Stimulated activated CD4-positive, alpha-beta T cell treated with anti-CD3 and anti-CD28 coated beads, Interleukin-4, amount 100 ng/mL, for 48 hours (primary cell): ENCODE measurements at regions not wholly inside any gene's neighbourhood (a gene's known extent, or its start where the extent isn't known, plus 50 kb on each side); places are given as distances from the start of the nearest gene placed in this dataset.

Experiments
- DNase-seq, 2 donors: peaks; one replicate each; pipeline ENCODE4 v3.0.0-alpha.2; 2020; ENCODE audit warnings: low read depth in 2 of 2

DNA sequence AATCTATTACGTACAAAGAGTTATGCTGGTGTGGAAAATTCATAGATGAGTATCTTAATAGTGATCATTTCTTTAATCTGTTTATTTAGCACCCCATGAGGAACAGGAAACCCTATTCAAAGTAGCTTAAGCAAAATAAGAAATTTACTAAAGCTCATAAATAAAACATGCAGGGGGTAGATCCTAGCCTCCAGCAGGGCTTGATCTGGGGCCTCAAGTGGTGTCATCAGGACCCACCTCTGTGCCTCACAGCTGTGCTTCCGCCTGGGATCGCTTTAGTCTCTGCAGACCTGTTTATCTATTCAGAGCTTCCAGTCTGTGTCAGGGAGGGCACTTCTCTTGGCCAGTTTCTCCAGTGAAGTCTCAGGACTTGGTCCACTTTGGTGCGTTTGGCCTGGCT, 171.0 kb upstream of the SLC24A5 start:
- DNase-seq = no peak

DNA sequence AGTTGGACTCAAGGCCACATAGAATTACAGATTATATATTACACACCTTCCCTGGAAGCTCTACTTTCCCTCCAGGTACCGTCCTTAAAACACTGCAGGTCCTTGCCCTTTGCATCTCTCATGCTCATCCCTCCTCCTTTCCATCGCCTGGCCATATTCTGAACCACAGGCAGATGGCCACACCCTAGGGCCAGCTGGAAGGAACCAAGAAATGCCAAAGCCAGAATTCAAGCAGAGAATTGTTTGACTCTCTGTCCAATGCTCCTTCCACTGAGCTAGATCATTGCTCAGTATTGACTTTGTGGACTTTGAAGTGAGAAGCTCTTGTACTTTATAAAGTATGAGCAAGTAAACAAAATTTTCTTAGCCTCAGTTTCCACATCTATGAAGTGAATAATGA, 170.3 kb upstream of the SLC24A5 start:
- DNase-seq = no peak

DNA sequence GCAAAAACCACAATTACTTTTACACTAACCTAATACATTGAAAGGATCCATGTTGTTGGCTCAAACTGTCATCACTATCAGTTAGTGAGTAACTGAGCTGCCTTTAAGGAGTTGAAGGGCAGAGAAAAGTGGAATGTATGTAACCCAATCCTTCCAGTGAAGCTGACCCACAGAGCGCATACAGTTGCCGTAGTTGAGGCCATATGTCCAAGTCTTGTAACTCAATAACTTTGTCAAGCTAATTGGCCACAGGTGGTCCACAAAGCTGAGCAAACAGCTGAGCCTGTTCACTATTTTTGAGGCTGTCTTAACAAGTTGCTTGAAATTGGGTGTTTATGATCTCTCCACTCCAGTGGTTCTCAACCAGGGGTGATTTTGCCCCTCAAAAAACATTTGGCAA, 169.0 kb upstream of the SLC24A5 start:
- no peak for DNase-seq

DNA sequence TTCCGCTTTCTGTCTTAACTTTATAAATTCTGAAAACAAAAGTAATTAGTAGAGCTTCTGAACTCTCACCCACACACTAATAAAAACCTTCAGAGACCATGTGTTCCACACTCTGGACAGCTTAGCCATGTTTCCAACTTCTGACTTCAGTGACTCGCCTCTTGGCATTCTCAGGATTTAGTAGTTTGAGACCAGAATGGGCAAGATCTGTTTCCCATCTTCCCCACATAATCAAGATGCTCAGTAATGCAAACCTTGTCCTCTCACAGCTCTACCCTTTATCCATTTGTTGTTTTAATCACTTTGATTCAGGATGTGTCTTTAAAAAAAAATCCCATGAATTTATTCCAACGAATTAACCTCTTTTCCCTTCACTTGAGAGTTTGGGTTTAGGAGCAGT, 166.6 kb upstream of the SLC24A5 start:
- no peak for DNase-seq

DNA sequence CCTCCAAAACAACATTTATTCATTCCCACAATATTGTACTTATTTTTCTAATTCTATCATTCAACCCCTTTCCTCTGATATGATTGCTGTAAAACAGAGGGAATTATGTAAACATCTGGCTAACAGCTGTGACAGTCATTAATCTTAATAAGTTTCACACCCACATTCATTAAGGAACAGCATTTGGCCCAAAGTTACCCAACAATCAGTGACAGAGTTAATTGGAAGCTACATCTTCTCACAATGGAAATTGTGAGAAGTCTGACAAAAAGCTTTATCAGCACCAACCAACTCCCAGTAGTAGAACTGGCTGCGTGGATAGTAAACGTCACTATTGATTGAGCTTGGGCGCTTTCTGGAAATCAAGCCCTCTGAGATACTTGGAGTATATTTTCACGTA, 165.8 kb upstream of the SLC24A5 start:
- DNase-seq = no peak

DNA sequence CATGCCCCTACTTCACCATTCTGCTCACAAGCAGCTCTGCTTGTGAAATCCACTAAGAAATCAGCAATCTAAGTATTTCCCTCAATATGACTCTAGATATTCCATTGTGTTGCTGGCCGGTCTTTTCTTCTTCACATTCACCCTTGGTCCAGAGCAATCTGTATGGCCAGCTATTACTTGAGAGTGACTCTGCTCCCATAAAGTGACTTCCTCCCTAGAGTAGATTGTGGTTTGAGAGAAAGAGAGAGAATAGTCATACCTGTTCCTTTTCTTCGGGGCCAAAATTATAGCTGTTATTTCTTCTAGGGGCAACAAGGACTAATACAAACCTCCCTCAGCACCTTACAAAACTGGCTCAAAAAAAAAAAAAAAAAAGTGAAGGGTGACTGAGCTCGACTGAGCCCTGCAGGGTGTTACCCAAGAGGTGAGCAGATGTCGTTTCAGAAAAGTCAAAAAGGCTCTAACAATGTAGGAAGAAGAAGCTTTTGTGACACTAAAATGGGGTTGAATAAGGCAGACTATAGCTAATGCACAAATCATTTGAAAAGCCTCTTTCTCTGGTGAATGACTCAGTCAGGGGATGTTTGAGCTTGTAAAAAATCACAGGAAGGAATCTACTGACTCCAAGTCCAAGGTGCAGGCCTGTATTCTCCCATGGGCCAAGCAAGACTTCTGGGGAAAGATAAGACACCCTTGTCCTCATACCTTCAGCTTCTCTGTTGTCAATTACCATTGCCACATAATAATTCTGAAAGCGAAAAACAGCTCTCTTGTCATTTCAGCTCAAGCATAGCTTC, 161.0 kb upstream of the SLC24A5 start:
- no peak for DNase-seq

DNA sequence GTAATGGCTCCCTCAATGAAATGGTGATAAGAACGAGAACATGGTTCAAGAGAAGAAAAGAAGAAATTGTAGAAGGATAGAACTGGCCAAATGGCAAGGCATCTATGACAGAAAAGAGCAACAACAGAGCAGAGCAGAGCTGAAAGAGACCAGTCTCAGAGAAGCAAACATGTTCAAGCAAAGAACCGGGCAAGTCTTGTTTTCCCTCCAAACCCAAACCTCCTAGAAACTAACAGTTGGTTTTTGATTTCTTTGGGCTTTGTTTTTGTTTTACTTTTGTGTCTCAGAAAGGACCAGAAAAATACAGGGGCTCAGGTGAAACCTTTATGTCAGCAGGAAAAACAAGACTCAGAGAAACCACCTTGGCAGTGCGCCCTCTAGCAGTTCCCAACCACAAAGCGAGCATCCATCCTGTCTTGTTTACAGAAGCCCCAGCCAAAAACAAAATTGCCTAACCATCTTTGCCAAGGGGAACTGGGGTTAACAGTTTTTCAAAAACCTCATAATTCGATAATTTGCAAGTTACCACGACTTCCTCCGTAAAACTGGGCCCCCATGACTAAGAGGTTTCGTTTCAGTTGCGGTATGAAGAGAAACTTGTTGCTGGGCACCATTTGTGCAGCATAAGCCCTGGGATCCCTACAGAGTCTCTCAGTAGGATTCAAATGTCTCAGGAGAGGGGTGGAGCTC, 159.2 kb upstream of the SLC24A5 start:
- DNase-seq = no peak

DNA sequence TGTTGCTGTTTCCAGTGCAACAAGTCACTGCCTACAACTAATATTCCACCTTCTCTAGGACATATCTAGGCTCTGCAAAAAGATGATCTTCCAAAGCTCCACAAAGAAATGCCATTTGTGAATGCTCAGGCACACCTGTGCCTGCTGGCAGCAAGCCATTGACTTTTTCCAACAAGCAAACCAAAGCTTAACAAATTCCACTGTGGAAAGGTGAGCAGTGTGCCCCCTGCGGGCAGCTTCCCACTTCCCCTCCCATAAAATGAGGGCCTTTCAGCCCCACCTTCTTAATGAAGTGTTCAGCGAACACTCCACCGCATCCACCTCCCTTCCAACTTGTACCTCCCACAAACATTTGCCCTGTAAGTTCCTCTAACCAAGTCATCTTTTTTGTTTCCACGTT, 157.5 kb upstream of the SLC24A5 start:
- no peak for DNase-seq

DNA sequence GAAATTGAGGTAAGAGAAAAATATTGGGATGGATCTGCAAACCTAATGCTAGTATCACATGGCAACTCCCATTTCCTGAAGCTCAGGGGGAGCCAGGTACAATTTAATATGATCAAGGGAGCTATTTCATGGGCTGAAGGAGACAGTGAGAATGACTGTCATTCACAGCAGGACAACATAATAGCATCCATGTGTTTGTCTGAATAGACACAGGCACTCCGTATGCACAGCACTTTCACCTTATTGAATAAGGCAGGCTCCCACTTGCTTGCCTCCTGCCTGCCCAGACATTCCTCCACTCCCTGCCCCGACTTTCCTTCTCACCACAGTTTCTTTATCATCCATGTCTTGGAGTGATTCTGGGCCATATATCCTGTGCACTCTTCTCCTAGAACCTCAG, 156.6 kb upstream of the SLC24A5 start:
- no peak for DNase-seq

DNA sequence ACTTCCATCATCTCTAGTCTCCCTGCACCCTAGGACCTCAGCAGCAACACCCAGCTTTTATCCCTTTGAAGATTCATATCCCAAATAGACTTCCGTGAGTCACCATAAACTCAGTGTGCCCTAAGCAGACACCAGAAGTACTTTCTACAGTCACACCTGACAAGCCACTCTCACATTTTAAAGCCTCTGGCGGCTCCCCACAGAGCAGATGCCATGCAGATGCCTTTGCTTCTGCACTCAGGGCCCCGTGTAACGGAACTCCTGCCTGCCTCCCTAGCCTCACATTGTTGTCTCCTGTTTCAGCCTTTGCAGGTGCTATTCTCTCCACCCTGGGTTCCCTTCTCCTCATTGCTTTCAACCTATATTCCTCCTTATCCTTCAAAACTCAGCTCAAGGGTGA, 155.5 kb upstream of the SLC24A5 start:
- no peak for DNase-seq

DNA sequence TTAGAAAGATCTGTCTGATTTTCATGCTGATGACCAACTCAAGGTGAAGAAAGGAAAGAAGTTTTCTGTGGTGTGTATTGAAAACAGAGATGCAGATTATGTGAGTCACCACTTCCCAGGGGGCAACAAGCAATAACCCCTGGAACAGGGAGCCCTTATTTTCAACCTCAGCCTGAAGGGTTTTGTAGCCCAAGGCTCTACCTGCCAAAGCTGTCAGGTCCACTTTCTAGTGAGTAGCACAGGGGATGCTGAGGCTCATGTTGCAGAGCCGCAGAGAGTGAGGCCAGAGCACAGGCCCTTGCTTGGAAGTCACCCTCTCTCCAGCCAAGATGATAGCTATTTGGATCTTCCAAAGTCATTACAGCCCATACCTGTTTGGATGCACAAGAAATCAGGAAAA, 152.2 kb upstream of the SLC24A5 start:
- no peak for DNase-seq

DNA sequence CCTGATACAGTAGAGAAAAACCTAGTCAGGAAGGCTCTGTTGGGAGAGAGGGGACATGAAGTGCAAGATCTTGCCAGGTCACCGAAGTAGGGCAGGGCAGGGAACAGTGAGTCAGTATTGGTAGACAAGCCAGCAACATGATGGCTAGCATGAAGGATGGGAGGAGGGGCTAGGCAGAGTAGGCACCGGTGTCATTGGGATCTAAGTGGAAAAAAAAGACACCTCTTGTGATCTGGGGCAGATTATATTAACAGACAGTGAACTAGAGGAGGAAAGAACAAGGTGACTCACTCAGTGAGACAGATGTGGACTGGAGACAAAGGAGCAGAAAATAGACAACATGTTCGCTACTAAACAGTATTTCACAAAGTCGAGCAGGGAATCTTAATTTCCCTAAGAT, 149.2 kb upstream of the SLC24A5 start:
- DNase-seq = no peak

DNA sequence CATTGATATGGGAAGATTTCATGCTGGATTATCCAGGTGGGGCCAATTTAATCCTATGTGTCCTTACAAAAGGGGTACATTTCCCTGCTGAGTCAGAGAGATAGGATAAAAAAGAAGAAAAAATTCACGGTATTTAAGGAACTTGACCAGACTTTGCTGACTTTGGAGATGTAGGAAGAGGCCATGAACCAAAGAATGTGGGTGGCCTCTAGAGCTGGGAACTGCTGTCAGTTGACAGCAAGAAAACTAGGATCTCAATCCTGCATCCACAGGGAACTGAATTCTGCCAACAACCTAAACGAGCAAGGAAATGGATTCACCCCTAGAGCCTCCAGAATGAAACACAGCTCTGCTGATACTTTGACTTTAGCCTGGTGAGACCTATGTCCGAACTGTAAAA, 148.1 kb upstream of the SLC24A5 start:
- no peak for DNase-seq

DNA sequence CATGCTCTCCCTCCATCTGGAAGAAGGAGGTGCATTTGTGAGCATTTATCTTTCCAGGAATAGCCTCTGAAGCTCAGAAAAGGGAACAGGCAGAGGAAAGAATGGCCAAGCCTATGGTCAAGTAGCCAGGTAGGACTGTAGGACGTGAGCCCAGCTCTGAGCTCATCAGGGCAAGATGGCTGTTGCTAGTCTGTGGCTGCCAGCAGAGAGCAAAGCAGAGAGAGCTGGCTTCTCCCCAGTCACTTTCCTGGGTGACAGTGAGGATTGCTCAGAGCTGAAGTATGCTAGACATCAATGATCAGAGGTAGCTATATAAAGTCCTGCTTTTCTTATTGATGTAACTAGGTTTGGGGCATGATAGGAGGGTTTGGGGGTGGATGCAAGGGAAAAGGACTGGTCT, 146.1 kb upstream of the SLC24A5 start:
- DNase-seq = no peak

DNA sequence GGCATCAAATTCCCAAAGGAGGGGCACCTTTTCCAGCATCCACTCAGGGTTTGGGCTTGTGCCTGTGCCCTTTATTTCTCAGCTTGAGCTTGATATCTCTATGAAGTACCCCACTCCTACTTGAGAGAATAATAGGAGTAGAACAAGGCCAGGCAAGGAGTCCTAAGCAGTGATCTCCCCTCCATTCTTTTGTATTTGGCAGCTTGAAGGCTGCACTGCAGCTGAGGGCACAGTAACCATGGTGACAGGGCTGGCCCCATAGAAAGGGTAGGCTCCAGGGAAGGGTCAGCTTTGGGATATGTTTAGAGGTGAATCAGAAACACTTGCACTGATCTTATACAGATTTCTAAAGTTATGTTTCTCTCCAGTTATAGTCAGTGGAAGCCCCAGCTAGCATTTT, 145.4 kb upstream of the SLC24A5 start:
- DNase-seq = no peak

DNA sequence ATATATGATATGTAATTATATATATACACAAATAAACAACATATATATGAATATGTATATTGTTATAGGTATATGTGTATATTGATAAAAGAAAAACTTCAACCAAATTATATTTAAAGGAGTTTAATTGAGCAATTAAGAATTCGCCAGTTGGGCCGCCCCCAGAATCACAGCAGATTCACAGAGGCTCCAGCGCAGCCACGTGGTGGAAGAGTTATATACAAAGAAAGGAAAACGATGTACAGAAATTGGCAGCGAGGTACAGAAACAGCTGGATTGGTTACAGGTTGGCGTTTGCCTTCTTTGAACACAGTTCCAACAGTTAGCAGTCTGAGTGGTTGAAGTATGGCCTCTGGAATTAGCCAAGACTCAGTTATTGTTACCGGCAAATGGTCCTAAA, 137.3 kb upstream of the SLC24A5 start:
- DNase-seq = no peak

DNA sequence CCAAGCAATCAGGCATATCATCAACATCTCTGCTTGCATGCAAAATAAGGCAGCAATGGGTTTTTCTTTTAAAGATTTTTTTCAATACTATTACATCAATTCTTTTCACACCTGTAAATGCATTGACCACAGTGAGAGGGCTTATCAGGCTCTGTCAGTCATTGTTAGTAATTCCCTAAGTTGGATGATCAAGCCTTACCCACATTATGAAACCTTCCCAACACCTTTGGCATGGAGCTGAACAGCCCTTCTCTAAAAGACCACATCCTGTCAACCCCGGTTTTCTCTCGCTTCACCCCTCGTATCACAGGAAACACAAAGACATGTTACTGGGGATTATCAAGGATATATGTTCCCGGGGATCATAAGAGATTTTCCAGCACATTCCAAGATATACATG, 135.2 kb upstream of the SLC24A5 start:
- DNase-seq = no peak

DNA sequence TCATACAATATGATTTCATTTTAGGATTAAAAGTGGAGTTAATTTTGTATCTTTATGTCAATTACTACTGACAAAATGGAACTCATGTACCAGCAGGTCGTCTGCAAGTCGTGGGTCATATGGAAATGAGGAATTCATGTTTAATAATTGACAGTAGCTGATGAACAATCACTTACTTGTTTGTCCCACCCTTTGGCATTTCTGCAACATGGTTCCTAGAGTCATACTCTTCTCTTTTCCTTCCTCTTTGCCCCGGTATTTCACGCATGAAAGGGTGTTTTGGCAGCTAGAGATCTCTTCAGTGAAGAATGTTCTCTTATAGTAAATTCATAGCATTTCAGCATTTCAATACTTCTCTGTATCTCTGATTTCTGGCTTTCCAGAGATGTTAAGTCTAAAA, 133.3 kb upstream of the SLC24A5 start:
- DNase-seq = no peak

DNA sequence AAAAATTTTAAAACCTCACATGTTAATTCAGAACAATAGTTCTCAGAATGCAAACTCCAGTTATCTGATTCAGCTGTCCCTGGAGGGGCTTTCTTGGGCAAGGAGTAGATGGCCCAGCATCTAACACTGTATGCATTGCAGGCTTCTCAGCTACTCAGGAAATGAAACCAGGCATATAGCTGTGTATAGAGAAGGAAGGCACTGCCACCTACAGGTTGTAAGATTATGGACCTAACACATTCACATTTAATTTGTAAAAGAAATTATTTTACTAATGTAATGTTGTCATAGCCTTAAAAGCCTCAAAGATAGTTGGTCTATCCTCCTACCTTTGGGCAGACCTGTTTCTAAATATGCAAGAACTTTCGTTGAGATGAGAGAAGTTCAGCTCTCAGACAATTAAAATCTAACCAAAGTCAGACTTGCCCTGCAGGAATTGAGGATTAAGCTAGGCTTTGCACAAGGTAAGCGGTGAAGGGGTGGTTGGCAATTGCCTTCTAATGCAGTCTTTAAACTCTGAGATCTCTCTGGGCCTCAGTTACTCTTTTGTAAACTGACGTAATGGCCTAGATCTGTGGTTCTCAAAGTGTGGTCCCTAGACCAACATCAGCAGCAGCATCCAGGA, 132.8 kb upstream of the SLC24A5 start:
- DNase-seq = peak in 1 of 2 donors; percentile 7

DNA sequence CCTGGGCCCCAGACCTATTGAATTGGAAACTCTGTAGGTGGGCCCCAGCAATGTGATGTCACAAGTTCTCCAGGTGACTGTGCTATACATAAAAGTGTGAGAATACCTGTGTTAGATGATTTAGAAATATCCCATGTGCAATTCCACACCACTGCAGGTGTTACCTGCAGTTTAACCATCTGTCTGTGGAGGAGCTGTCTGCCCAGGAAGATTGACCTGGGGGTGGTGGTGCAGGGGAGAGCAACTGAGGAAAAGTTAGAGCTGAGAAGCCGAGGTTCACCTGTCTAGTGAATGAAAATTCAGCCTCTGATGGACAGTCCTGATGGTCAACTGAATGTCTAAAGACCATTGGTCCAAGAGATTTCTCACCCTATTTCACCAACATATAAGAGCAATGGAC, 132.2 kb upstream of the SLC24A5 start:
- no peak for DNase-seq

DNA sequence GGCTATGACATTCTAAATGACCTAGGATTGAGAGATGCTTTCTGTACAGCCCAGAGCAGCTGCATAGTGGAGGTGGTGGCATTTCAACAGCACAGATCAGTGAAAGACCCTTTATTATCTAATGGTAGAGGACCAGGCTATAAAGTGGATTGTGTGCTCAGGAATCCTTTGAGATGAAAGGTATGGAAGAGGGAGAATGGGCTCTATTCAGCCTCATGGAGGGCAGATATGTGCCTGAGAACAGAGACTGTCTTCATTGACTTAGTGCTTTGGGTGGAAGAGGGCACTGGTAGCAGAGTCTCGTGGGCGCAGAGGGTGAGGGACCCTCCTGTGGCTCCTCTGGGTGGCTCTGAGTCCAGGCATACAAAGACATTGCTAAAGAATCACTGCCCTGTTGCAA, 130.0 kb upstream of the SLC24A5 start:
- DNase-seq = no peak

DNA sequence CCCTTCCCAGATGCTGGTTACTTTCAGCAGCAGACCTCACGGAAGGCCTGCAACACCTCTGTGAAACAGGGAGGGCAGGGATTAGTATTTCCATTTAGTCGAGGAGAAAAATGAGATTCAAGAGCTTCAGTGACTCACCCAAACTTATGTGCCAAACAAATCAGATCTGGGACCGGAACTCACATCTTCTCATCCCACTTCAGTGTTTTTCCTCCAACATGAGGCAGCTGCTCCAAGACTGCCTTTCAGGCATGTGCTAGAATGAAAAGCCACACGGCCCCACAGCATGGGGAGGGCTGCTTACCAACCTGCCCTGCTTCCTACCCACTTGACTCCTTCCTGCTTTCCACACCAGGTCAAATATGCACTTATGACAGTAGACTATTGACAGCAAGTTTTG, 129.4 kb upstream of the SLC24A5 start:
- DNase-seq = no peak

DNA sequence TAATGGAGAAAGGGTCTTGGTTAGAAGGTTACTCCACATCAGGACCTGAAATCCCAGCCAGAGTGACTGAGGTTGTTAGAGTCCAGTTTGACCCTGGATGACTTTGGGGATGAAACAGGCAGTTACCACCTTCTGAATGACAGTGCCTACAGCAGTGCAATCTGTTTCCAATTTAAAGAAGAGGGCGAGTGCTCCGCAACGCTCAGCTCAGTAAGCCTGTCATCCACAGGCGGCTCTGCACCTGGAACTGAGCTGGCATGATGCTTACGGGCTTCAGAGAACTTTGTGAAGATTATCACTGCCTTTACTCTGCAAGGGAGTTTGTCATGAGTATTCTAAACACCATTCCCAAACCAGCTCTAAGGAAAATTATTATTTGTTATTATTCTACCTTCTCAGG, 127.7 kb upstream of the SLC24A5 start:
- DNase-seq = no peak
